Progenitor cell of endocrine pancreas (in vitro differentiated cells): ENCODE measurements at regions not wholly inside any gene's neighbourhood (a gene's known extent, or its start where the extent isn't known, plus 50 kb on each side); places are given as distances from the start of the nearest gene placed in this dataset.

Source experiments
- DNase-seq: peaks from one replicate; pipeline ENCODE4 v3.0.0; 2021; ENCODE audit warnings: low spot score; ENCODE audit not compliant: unreplicated experiment
- H3K27ac Mint-ChIP-seq: 2 replicates; pipeline ENCODE4 v1.8.0; 2021; ENCODE audit warnings: mild to moderate bottlenecking, moderate library complexity, mixed read lengths
- H3K27me3 Mint-ChIP-seq: 2 replicates; pipeline ENCODE4 v1.8.0; 2021; ENCODE audit warnings: mixed read lengths
- H3K36me3 Mint-ChIP-seq: 2 replicates; pipeline ENCODE4 v1.8.0; 2022; ENCODE audit warnings: mixed read lengths; ENCODE audit not compliant: insufficient read depth
- H3K4me1 Mint-ChIP-seq: 2 replicates; pipeline ENCODE4 v1.8.0; 2021; ENCODE audit warnings: low read depth, mixed read lengths
- H3K4me3 Mint-ChIP-seq: 2 replicates; pipeline ENCODE4 v1.8.0; 2021; ENCODE audit warnings: low read depth, mild to moderate bottlenecking, moderate library complexity, mixed read lengths
- H3K9me3 Mint-ChIP-seq: 2 replicates; pipeline ENCODE4 v1.8.0; 2021; ENCODE audit warnings: low read depth, mixed read lengths
- TF ChIP-seq, protein P1 (sequence below): fragments of 200-600 bp; sonication (generic); IDR thresholded peaks from one replicate; pipeline ENCODE4 v1.5.0; 2021; ENCODE audit warnings: antibody characterized with exemption, mild to moderate bottlenecking; ENCODE audit not compliant: unreplicated experiment

DNA sequence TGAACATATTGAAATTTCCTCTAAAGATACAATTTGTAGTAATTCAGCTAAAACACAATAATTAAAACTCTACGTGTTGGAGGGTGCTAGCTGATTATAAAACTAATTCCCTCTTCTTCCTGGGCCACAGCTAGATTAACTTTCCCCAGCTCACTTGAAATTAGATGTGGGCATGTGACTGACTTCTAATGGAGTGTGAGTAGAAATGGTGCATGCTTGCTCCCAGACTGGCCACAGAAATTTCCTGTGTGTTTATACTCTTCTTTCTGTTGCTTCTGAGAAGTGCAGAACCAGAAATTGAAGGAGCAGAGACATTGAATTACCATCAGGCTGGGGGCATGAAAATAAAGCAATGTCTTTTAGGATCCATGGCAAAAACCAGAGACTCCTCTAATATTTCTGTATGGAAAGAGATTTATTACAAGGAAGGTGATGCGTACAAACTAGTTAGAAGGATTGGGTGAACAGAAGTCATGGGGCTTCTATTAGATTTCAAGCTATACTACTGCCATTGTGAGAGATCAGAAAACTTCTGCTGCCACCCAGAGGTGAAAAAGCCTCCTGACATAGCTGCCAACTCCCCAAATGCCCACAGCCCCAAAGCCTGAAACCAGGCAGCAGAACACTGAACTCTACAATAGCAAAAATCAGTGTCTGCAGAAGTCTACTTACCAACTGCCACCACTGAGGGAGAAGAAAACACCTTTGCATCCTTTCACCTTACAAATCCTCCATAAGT, 379.2 kb upstream of the MIR17HG start:
- no peak for DNase-seq
- H3K4me3 Mint-ChIP-seq: no peak overlapping the region
- no peaks in the 10 kb centered on the region for H3K27me3 Mint-ChIP-seq
- no peaks in the 10 kb centered on the region for H3K9me3 Mint-ChIP-seq
- H3K36me3 Mint-ChIP-seq: no peaks in the 10 kb centered on the region
- no peaks in the 10 kb centered on the region for H3K4me1 Mint-ChIP-seq
- H3K27ac Mint-ChIP-seq: no peak overlapping the region
- TF ChIP-seq, protein P1, sequence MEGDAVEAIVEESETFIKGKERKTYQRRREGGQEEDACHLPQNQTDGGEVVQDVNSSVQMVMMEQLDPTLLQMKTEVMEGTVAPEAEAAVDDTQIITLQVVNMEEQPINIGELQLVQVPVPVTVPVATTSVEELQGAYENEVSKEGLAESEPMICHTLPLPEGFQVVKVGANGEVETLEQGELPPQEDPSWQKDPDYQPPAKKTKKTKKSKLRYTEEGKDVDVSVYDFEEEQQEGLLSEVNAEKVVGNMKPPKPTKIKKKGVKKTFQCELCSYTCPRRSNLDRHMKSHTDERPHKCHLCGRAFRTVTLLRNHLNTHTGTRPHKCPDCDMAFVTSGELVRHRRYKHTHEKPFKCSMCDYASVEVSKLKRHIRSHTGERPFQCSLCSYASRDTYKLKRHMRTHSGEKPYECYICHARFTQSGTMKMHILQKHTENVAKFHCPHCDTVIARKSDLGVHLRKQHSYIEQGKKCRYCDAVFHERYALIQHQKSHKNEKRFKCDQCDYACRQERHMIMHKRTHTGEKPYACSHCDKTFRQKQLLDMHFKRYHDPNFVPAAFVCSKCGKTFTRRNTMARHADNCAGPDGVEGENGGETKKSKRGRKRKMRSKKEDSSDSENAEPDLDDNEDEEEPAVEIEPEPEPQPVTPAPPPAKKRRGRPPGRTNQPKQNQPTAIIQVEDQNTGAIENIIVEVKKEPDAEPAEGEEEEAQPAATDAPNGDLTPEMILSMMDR: peak; percentile 70

DNA sequence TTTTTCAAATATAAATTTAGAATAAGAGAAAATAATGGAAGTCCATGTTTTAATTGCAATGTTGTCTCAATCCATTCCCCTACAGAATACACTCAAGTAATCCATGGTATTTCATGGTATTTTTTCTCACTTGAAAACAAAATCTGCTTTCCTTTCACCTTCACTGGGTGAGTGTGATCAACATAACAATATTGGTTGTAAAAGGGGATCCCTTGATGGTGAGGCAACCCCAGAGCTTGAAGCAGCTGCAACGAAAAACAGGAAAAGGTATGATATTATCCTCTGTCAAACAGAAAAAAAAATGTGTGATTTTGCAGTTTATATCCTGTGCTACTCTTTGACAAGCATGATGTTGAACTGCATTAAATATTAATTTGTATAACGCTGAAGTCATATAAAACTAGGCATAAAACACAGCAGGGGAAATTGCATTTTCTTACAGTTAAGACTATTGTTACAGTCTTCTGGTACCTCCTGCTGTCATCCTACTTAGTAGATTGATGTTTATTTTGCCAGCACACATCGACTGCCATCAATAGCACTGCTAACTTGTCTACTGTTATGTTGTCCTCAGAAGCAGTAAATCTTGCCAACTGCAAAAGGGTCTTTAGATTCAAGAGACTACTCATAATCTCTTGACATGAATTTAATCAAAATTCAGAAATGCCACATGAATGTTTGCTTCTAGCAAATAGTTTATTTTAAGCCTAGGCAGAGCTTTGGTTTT, 373.1 kb upstream of the MIR17HG start:
- Mint-ChIP-seq H3K27me3 (no peaks in the 10 kb centered on the region), H3K9me3 (no peaks in the 10 kb centered on the region), H3K4me1 (no peaks in the 10 kb centered on the region), H3K4me3 (no peak overlapping the region), H3K36me3 (no peaks in the 10 kb centered on the region), H3K27ac (no peak overlapping the region)
- DNase-seq: no peak
- TF ChIP-seq, protein P1: no peak

DNA sequence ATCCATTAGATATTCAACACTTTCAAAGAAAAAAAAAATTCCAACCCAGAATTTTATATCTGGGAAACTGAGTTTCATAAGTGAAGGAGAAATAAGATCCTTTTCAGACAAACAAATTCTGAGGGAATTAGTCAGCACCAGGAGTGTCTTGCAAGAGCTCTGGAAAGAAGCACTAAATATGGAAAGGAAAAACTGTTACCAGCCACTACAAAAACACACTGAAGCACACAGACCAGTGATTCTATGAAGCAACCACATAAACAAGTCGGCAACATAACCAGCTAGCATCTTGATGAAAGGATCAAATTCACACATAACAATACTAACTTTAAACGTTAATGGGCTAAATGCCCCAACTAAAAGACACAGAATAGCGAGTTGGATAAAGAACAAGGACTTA, 368.4 kb upstream of the MIR17HG start:
- H3K4me3 Mint-ChIP-seq: no peak overlapping the region
- H3K27me3 Mint-ChIP-seq: no peaks in the 10 kb centered on the region
- DNase-seq: no peak
- H3K27ac Mint-ChIP-seq: no peak overlapping the region
- no peaks in the 10 kb centered on the region for H3K9me3 Mint-ChIP-seq
- H3K36me3 Mint-ChIP-seq: no peaks in the 10 kb centered on the region
- no peaks in the 10 kb centered on the region for H3K4me1 Mint-ChIP-seq
- TF ChIP-seq, protein P1: no peak

DNA sequence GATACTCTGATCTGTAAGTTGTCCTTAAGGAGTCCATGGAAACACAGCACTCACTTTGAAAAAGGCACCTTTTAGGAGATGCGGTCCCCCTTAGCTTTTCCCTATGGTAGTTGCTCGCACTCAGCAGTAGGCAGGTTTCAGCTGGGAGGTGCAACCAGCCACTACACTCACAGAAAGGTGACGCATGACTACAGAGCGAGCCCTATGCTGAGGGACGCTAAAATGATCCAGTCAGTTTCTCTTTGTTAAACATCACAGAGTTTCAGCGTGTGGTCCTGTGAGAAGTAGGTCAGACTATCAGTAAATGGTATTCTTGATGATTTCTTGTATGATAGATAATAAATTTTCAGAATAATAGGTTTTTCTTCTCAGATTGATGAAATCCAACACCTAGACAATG, 362.7 kb upstream of the MIR17HG start:
- Mint-ChIP-seq H3K36me3 (no peaks in the 10 kb centered on the region), H3K27ac (no peak overlapping the region), H3K9me3 (no peaks in the 10 kb centered on the region), H3K27me3 (no peaks in the 10 kb centered on the region), H3K4me1 (no peaks in the 10 kb centered on the region), H3K4me3 (no peak overlapping the region)
- TF ChIP-seq, protein P1: no peak
- DNase-seq: no peak

DNA sequence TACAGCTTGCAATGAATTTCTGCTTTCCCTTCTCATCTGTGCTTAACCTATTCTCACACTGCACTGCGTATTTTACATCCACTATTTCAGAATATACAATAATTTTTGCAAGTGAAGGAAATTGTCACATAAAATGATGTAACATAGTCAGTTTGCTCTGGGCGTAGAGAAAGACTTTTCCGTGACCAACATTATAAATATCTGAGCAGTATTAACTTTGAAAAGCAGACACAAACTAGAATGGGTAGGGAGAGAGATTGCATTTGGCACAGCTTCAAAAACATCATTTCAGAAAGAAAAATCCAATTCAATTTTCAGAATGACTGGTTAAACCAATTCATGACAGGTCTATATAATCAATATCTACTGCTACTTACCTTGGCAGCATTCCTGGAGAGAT, 352.5 kb upstream of the MIR17HG start:
- no peak overlapping the region for H3K27ac Mint-ChIP-seq
- peaks cover 1% of the 10 kb centered on the region for H3K4me1 Mint-ChIP-seq
- TF ChIP-seq, protein P1: no peak
- H3K9me3 Mint-ChIP-seq: no peaks in the 10 kb centered on the region
- no peak for DNase-seq
- no peaks in the 10 kb centered on the region for H3K36me3 Mint-ChIP-seq
- H3K4me3 Mint-ChIP-seq: no peak overlapping the region
- H3K27me3 Mint-ChIP-seq: no peaks in the 10 kb centered on the region
